SK-N-MC (cell line): ENCODE measurements at regions not wholly inside any gene's neighbourhood (a gene's known extent, or its start where the extent isn't known, plus 50 kb on each side); places are given as distances from the start of the nearest gene placed in this dataset.

Source experiments
- DNase-seq: peaks from one replicate; pipeline ENCODE4 v3.0.0-alpha.2; 2011; ENCODE audit warnings: low read depth, low spot score
- H3K27ac ChIP-seq: fragments of 200-600 bp; sonication (generic); 2 replicates; pipeline ENCODE4 v1.5.1; 2016; ENCODE audit warnings: mixed run types
- H3K36me3 ChIP-seq: fragments of 200-600 bp; sonication (generic); 2 replicates; pipeline ENCODE4 v1.6.1; 2017; ENCODE audit warnings: antibody characterized with exemption, low read length, mixed read lengths; ENCODE audit not compliant: insufficient read depth
- H3K4me3 ChIP-seq: fragments of 200-600 bp; sonication (generic); 2 replicates; pipeline ENCODE4 v1.5.1; 2016
- H3K9ac ChIP-seq: fragments of 200-600 bp; sonication (generic); 2 replicates; pipeline ENCODE4 v1.8.0; 2017; ENCODE audit warnings: mixed run types, mixed read lengths; ENCODE audit not compliant: insufficient read length
- H3K9me3 ChIP-seq: fragments of 200-600 bp; sonication (generic); 2 replicates; pipeline ENCODE4 v1.6.1; 2017; ENCODE audit warnings: low read depth, mild to moderate bottlenecking, antibody characterized with exemption, low read length, moderate library complexity, mixed read lengths
- EZH2 ChIP-seq: fragments of 200-600 bp; sonication (generic); IDR thresholded peaks from one replicate; pipeline ENCODE4 v1.6.1; 2017; ENCODE audit warnings: antibody characterized with exemption
- FOXP2 ChIP-seq: optimal IDR thresholded peaks from 2 replicates; pipeline ENCODE3; 2011; ENCODE audit warnings: mild to moderate bottlenecking, moderate library complexity; ENCODE audit not compliant: insufficient read depth; ENCODE audit errors: extremely low read length, control extremely low read depth
- POLR2AphosphoS5 ChIP-seq: IDR thresholded peaks from 2 replicates; pipeline ENCODE4 v1.6.1; 2012; ENCODE audit warnings: mild to moderate bottlenecking, low read depth, low read length, borderline replicate concordance

- no peaks in the 10 kb centered on the region for H3K36me3 ChIP-seq
- no peak overlapping the region for H3K9ac ChIP-seq
- TF ChIP-seq POLR2AphosphoS5 (no peak), EZH2 (no peak), FOXP2 (no peak)
- no peak overlapping the region for H3K27ac ChIP-seq
- H3K9me3 ChIP-seq = no peaks in the 10 kb centered on the region
- DNase-seq = no peak
- no peak overlapping the region for H3K4me3 ChIP-seq
These were observed 168.6 kb downstream of the SHQ1 start for GRCh38 chr3:72679540-72680198.

- DNase-seq = no peak
These were observed 169.4 kb downstream of the SHQ1 start for GRCh38 chr3:72678867-72679266.

GRCh38 chr3:72678380-72678779, 169.9 kb downstream of the SHQ1 start:
- Histone ChIP-seq H3K27ac (no peak overlapping the region), H3K9me3 (no peaks in the 10 kb centered on the region), H3K36me3 (no peaks in the 10 kb centered on the region), H3K4me3 (no peak overlapping the region), H3K9ac (no peak overlapping the region)
- TF ChIP-seq FOXP2 = no peak
- DNase-seq = no peak

More at GRCh38 chr3:72678867-72679266, 169.4 kb downstream of the SHQ1 start:
- TF ChIP-seq POLR2AphosphoS5 (no peak), FOXP2 (no peak), EZH2 (no peak)
- H3K9ac ChIP-seq = no peak overlapping the region
- no peak overlapping the region for H3K27ac ChIP-seq
- H3K4me3 ChIP-seq = no peak overlapping the region
- no peaks in the 10 kb centered on the region for H3K9me3 ChIP-seq
- no peaks in the 10 kb centered on the region for H3K36me3 ChIP-seq

GRCh38 chr3:72675243-72675642, 173.0 kb downstream of the SHQ1 start:
- peak overlapping the region; percentile 13; the same call in 1 of the 2 replicates for H3K27ac ChIP-seq
- no peak overlapping the region for H3K9ac ChIP-seq
- TF ChIP-seq EZH2 (no peak), POLR2AphosphoS5 (no peak), FOXP2 (no peak)
- no peaks in the 10 kb centered on the region for H3K36me3 ChIP-seq
- DNase-seq = no peak
- no peak overlapping the region for H3K4me3 ChIP-seq
- no peaks in the 10 kb centered on the region for H3K9me3 ChIP-seq

GRCh38 chr3:72673011-72673771, 175.1 kb downstream of the SHQ1 start:
- Histone ChIP-seq H3K9me3 (no peaks in the 10 kb centered on the region), H3K27ac (no peak overlapping the region), H3K36me3 (no peaks in the 10 kb centered on the region), H3K4me3 (no peak overlapping the region), H3K9ac (no peak overlapping the region)
- DNase-seq = no peak
- TF ChIP-seq POLR2AphosphoS5 (no peak), FOXP2 (no peak), EZH2 (no peak)

- Histone ChIP-seq H3K4me3 (no peak overlapping the region), H3K9ac (no peak overlapping the region), H3K36me3 (no peaks in the 10 kb centered on the region), H3K9me3 (no peaks in the 10 kb centered on the region), H3K27ac (no peak overlapping the region)
- TF ChIP-seq EZH2 (no peak), FOXP2 (no peak), POLR2AphosphoS5 (no peak)
- DNase-seq = no peak
These were observed 179.0 kb downstream of the SHQ1 start for GRCh38 chr3:72669224-72669623.

- no peak overlapping the region for H3K4me3 ChIP-seq
- no peaks in the 10 kb centered on the region for H3K36me3 ChIP-seq
- DNase-seq = no peak
- no peak overlapping the region for H3K9ac ChIP-seq
- no peak for TF ChIP-seq POLR2AphosphoS5
- no peak overlapping the region for H3K27ac ChIP-seq
- no peaks in the 10 kb centered on the region for H3K9me3 ChIP-seq
These were observed 181.8 kb downstream of the SHQ1 start for GRCh38 chr3:72666447-72666755.

- TF ChIP-seq FOXP2 (no peak), POLR2AphosphoS5 (no peak), EZH2 (no peak)
- Histone ChIP-seq H3K27ac (no peak overlapping the region), H3K36me3 (no peaks in the 10 kb centered on the region), H3K9me3 (no peaks in the 10 kb centered on the region), H3K9ac (no peak overlapping the region), H3K4me3 (no peak overlapping the region)
- DNase-seq = no peak
These were observed 182.4 kb downstream of the SHQ1 start for GRCh38 chr3:72665701-72666446.

- TF ChIP-seq EZH2 (no peak), FOXP2 (no peak), POLR2AphosphoS5 (no peak)
- no peaks in the 10 kb centered on the region for H3K36me3 ChIP-seq
- no peak overlapping the region for H3K9ac ChIP-seq
- no peak overlapping the region for H3K27ac ChIP-seq
- H3K9me3 ChIP-seq = no peaks in the 10 kb centered on the region
- no peak overlapping the region for H3K4me3 ChIP-seq
- DNase-seq = no peak
These were observed 183.1 kb downstream of the SHQ1 start for GRCh38 chr3:72665103-72665502.
